ENCODE measurements at regions not wholly inside any gene's neighbourhood (a gene's known extent, or its start where the extent isn't known, plus 50 kb on each side); places are given as distances from the start of the nearest gene placed in this dataset.

DNA sequence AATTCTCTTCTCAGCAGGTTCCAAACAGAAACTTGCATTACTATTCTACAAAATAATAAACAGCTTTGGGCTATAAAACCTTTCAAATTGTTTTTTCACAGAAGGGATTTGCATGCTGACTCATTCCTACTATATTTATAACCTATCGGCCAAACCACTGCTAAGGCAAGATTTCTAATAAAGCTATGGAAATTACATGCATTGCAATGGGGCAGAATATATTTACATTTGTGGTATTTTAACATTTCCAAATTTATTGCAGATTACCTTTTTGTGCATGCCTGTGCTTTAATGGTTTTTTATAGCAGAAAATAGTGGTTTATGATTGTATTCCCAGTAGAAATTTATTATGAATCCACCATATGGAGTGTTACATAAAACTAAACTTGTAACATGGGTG lies 69.0 kb upstream of the NPVF start:
- H3K9me3 Mint-ChIP-seq (ENCODE audit: low read depth) = no peaks in the 10 kb centered on the region
- no peak for DNase-seq (ENCODE audit: low spot score, unreplicated experiment)
- no peak overlapping the region for H3K4me3 Mint-ChIP-seq (ENCODE audit: low read depth)
- TF ChIP-seq, protein P1, sequence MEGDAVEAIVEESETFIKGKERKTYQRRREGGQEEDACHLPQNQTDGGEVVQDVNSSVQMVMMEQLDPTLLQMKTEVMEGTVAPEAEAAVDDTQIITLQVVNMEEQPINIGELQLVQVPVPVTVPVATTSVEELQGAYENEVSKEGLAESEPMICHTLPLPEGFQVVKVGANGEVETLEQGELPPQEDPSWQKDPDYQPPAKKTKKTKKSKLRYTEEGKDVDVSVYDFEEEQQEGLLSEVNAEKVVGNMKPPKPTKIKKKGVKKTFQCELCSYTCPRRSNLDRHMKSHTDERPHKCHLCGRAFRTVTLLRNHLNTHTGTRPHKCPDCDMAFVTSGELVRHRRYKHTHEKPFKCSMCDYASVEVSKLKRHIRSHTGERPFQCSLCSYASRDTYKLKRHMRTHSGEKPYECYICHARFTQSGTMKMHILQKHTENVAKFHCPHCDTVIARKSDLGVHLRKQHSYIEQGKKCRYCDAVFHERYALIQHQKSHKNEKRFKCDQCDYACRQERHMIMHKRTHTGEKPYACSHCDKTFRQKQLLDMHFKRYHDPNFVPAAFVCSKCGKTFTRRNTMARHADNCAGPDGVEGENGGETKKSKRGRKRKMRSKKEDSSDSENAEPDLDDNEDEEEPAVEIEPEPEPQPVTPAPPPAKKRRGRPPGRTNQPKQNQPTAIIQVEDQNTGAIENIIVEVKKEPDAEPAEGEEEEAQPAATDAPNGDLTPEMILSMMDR (IDR thresholded peaks at IDR 0.05; ENCODE audit: unreplicated experiment) = no peak
- no peaks in the 10 kb centered on the region for H3K36me3 Mint-ChIP-seq (ENCODE audit: insufficient read depth)
- H3K27me3 Mint-ChIP-seq = peaks cover 4% of the 10 kb centered on the region
- peaks cover 4% of the 10 kb centered on the region for H3K4me1 Mint-ChIP-seq (ENCODE audit: low read depth)
- H3K27ac Mint-ChIP-seq = no peak overlapping the region

DNA sequence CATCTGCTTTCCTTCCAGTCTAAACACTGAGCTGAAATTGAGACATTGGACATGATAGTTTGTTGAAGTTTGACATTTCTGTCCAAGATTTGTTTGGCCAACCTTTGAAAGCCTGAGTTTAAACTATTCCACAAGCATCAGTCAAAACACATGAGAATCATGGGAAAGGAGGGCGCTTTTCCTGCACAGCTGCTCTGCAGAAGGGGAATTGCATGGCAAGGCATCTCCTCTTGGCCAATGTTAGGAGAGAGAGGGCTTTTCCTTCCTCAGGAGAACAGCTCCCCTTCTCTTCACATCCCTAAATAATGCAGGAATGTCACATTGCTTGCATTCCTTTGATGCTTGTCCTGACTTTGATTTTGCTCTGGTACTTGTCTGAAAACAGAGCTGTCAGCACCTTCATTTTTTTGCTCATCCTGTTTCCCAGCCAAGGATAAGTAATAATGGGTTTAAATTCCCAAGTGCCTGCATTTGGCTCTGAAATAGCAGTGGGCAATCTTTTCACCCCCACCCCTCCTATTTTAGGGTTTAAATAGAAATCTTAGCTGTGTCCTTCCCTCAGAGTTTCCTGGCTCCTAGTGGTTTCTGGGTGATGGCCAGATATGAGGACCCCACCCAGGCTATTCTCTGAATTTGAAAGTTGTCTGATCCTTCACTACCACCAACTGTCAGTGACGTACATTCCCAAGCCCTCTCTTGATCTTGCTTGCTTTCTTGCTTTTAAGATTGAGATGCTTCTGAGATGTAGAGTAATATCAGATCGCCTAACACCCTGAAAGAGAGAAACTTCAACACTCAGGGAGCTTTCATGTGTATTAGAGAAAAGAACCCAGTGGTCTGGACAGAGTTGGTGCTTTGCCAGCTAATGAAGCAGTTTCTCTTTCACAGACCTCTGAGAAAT lies 75.2 kb upstream of the NPVF start:
- Mint-ChIP-seq H3K27me3 (peaks cover 8% of the 10 kb centered on the region), H3K9me3 (ENCODE audit: low read depth) (no peaks in the 10 kb centered on the region), H3K4me1 (ENCODE audit: low read depth) (no peaks in the 10 kb centered on the region), H3K4me3 (ENCODE audit: low read depth) (no peak overlapping the region), H3K36me3 (ENCODE audit: insufficient read depth) (no peaks in the 10 kb centered on the region), H3K27ac (no peak overlapping the region)
- no peak for DNase-seq (ENCODE audit: low spot score, unreplicated experiment)
- TF ChIP-seq, protein P1 (IDR thresholded peaks at IDR 0.05; ENCODE audit: unreplicated experiment) = no peak

DNA sequence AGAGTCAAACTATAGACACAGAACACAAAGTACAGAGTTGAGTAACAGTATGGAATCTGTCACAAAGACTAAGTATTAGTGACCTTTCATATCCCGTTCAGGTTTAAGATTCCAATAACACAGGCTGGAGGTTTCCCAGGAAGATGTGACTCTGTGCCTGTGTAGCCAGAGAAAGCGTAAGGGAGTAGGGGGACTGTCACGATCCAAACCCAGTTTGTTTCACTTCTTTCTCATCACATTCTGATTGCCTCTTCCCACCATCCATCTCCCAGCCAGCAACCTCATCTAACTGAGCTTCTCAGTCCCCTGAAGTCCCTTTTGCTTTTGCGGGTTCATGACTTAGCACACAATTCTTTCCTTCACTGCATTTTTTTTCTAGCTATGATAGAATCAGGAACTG lies 76.4 kb upstream of the NPVF start:
- no peak for DNase-seq (ENCODE audit: low spot score, unreplicated experiment)
- Mint-ChIP-seq H3K4me1 (ENCODE audit: low read depth) (no peaks in the 10 kb centered on the region), H3K27me3 (peaks cover 8% of the 10 kb centered on the region), H3K27ac (no peak overlapping the region), H3K4me3 (ENCODE audit: low read depth) (no peak overlapping the region), H3K36me3 (ENCODE audit: insufficient read depth) (no peaks in the 10 kb centered on the region), H3K9me3 (ENCODE audit: low read depth) (no peaks in the 10 kb centered on the region)
- TF ChIP-seq, protein P1 (IDR thresholded peaks at IDR 0.05; ENCODE audit: unreplicated experiment) = no peak

DNA sequence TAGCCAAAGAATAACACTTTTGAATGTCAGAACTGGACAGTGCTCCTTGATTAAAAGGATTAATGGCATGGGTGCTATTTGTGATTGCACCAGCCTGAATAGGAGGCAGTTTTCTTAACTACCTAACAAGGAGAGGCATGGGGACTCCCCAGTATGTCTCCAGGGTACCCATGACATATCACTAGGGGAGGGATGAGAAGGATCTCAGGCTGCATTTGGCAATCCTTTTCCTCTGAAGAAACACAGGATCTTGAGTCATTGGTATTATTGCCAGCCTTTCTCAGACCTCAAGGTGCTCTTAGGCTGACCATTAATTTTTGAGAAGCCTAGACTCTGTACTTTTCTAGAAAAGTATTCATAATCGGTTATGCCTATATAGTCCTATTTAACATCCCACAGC lies 77.5 kb upstream of the NPVF start:
- Mint-ChIP-seq H3K36me3 (ENCODE audit: insufficient read depth) (no peaks in the 10 kb centered on the region), H3K9me3 (ENCODE audit: low read depth) (no peaks in the 10 kb centered on the region), H3K27me3 (peaks cover 8% of the 10 kb centered on the region), H3K4me3 (ENCODE audit: low read depth) (no peak overlapping the region), H3K4me1 (ENCODE audit: low read depth) (no peaks in the 10 kb centered on the region), H3K27ac (no peak overlapping the region)
- TF ChIP-seq, protein P1 (IDR thresholded peaks at IDR 0.05; ENCODE audit: unreplicated experiment) = no peak
- no peak for DNase-seq (ENCODE audit: low spot score, unreplicated experiment)

DNA sequence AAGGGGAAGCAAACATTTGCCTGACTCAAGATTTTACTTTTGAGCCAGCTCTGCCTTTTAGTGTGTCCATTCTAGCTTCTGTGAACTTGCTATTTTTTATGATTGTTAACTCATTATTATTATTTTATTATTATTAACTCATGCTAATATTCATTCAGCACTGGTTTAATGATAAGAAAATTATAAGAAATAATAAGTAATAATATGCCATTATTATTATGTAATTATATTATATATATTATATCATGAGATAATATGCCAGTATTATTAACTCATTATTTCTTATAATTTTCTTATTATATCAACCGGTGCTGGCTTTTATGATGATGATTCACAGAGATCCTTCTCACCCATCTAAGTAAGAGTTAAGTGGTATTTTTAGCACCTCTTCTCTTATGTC lies 79.3 kb upstream of the NPVF start:
- H3K27ac Mint-ChIP-seq = no peak overlapping the region
- no peak overlapping the region for H3K4me3 Mint-ChIP-seq (ENCODE audit: low read depth)

More for the DNA sequence above, 79.3 kb upstream of the NPVF start:
- DNase-seq (ENCODE audit: low spot score, unreplicated experiment) = no peak
- TF ChIP-seq, protein P1 (IDR thresholded peaks at IDR 0.05; ENCODE audit: unreplicated experiment) = no peak
- no peaks in the 10 kb centered on the region for H3K4me1 Mint-ChIP-seq (ENCODE audit: low read depth)
- peaks cover 8% of the 10 kb centered on the region for H3K27me3 Mint-ChIP-seq
- H3K36me3 Mint-ChIP-seq (ENCODE audit: insufficient read depth) = no peaks in the 10 kb centered on the region
- H3K9me3 Mint-ChIP-seq (ENCODE audit: low read depth) = no peaks in the 10 kb centered on the region

All from progenitor cell of endocrine pancreas (in vitro differentiated cells).